HG03103 (cell line): ENCODE measurements at regions not wholly inside any gene's neighbourhood (a gene's known extent, or its start where the extent isn't known, plus 50 kb on each side); places are given as distances from the start of the nearest gene placed in this dataset.
"Not testable (repeated sequence)": the region's sequence is repeated elsewhere in the genome, so short reads cannot be mapped to it uniquely, and the experiment has no call there.

Experiments
- ATAC-seq: cut with Tn5 transposase; IDR thresholded peaks from one replicate; pipeline ENCODE4 v1.9.1; 2021; ENCODE audit warnings: low read depth; ENCODE audit not compliant: unreplicated experiment

DNA sequence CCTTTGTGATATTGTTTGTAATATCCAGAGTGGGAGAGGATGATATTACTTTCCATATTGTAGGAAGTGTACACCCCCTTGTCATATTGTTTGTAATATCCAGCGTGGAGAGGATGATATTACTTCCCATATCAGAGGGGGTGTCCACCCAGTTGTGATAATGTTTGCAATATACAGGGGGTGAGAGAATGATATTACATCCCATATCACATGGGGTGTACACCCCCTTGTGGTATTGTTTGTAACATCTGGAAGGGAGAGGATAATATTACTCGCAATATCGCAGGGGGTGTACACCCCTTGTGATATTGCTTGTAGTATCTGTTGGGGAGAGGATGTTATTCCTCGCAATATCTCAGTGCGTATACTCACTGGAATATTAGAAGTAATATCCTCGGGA, 61.5 kb downstream of the PRSS23 start:
- ATAC-seq, result no peak

DNA sequence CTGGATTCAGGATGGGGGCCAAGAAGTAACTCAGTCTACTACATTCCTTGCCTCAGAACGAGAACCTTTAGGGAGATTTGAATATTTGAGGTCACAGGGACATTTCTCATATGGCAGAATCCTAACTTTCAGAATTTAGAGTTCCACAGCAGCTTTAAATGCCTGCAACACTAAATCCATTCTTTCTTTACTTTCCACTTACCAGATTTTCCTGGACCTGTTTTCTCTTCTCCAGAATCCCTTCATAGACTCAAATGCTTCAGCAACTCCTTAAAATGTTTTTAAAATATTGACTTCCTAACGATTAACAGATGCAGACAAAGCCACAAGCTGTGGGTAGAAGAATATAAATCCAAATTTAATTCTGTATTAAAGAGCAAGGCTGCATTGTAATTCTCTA, 63.1 kb downstream of the PRSS23 start:
- ATAC-seq, result no peak

DNA sequence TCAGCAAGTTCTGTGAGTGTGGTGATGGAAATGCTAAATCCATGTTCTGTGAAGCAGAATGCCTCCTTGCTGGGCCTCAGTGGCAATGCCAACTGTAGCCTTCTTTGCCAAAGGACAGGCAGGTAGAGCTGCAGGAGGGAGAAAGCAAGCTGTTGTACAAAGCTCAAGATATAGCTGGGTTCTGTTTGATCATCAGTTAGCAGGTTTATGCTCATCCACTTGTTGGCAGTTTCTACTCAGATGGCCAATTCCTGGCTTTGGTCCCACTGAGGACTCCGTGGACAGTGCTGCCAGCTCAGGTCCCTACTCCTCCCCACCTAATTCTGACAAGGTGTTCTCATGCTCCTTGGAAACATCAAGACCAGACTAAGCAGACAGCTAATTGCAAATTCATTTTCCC, 65.1 kb downstream of the PRSS23 start:
- no peak for ATAC-seq

DNA sequence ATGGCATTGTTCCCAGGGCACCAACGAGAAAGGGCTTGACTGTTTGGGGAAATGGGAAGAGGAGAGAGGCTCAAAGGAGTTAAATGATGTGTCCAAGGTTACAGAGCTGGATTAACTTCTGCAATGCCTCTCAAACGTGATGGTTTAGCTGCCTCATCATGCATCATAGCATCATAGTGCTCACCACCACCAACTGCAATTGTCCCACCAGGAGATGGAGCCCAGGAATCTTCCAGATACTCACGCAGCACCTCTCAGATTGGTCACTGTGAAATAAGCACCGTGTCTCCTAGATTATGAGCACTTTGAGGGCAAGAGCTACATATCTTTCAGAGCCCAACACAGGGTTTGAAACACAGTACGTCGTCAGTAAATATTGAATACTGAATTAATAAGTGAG, 69.2 kb downstream of the PRSS23 start:
- ATAC-seq, result no peak

DNA sequence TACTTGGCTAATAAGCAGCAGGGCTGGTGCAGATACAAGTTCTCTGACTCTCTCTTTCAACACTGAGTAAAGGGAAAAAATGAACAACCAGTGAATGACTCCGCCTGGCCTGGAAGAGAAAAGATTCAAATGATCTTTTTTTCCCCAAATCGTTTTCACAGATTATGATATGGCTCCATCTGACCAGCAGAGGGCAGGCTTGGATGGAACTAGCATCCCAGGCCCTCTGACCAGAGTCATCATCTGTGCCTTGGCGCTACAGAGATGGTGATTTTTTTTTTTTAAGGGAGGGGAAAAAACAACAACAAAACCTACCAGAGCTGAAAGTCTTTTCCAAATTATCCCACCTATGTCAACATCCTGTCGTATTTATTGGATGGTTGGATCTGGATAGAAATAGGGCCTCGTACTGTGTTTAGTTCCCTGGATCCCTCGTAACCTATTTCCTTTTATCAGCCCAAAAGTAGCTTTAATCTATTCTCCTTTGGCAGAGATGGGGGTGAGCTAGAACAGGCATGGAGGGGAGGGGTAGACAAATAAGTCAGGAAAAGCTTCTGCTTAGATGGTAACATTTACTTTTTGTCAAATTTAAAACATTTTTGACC, 69.7 kb downstream of the PRSS23 start:
- ATAC-seq, result peak; percentile 72

DNA sequence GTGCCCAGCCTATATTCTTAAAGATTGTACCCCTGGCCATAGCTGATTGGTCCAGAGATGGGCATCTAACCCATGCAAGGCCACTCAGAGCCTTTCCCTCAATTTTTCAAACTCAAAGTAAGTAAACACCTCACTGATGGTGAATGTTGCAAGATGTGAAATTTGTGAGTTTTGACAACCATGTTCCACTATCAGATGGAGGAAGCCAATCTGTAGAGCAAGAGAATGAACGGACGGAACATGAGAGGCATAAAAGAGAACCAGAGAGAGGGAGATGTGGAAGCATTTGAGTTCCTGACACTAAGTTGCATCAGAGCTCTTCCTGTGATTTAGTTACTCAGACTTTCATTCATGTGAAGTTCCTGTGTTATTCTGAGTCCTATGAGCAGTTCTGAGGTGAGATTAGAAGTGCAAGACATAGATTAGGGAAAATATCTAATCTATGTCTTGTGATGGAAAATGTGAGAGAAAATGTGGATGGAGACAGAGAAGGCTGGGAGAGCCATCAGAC, 73.3 kb downstream of the PRSS23 start:
- no peak for ATAC-seq

DNA sequence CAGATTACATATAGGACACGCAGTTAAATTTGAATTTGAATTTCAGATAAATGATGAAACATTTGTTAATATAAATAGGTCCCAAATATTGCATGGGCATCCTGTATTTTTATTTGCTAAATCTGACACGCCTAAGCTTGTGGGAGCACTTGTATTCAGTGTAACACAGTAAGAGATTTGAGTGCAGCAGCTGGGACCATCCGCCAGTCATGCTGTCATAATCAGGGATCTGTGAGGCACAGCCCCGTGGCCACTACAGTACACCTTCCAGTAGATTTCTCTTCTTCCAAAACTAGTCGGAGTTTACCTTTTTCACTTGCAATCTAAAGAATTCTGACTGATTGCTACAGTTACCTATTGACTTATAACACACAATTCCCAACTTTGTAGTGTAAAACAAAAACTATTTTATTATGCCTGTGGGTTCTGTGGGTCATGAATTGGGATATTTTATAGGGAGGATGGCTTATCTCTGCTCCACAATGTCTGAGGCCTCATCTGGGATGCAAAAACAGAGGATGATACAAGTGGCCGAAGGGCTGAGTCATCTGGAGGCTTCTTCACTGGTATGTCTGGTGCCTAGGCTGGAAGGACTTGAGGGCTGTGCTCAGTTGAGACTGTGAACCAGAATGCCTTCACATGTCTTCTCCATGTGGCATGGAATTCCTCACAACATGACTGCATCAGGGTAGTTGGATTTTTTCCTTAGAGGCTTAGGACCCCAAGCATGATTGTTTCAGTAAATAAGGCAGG, 74.1 kb downstream of the PRSS23 start:
- ATAC-seq, result no peak

DNA sequence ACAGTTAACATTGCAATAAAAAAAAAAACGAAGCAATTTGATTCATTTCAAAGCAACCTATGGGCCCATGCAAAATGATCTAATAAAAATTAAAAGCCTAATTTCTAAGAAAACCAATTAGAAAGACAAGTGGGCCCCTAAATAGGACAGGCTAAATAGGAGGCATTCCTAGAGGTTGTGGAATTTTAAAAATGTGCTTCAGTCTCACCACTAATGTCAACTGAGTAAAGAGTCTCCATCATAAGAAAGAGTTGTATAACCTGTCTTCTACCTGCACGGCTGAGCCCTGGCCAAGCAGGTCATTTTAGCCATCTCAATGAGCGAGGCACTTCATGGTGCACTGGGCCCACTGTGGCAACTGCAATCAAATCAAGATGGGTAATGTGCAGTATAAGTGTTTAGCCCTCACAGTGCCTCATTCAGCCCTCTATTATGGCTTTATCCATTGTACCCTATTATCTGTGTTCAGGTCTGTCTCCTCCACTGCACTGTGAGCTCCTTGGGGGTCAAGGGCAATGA, 76.4 kb downstream of the PRSS23 start:
- no peak for ATAC-seq

DNA sequence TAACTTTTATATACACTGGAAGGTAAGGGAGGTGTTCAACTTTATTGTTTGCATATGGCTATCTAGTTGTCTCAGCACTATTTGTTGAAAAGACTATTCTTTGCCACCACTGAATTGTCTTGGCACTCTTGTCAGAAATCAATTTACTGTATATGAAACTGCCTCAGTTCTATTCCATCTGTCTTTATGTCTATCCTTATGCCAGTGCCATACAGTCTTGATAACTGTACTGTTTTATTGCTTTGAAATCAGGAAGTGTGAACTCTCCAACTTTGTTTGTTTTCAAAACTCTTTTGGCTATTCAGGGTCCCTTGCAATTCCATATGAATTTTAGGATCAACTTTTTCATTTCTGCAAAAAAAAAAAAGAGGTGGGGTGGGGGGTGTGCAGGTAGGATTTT, 77.2 kb downstream of the PRSS23 start:
- ATAC-seq, result no peak

DNA sequence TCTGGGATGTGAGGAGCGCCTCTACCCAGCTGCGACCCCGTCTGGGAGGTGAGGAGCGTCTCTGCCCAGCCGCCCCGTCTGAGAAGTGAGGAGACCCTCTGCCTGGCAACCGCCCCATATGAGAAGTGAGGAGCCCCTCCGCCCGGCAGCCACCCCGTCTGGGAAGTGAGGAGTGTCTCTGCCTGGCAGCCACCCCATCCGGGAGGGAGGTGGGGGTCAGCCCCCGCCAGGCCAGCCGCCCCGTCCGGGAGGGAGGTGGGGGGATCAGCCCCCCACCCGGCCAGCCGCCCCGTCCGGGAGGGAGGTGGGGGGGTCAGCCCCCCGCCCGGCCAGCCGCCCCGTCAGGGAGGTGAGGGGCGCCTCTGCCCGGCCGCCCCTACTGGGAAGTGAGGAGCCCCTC, 76.0 kb downstream of the FZD4 start:
- not testable (repeated sequence) for ATAC-seq

DNA sequence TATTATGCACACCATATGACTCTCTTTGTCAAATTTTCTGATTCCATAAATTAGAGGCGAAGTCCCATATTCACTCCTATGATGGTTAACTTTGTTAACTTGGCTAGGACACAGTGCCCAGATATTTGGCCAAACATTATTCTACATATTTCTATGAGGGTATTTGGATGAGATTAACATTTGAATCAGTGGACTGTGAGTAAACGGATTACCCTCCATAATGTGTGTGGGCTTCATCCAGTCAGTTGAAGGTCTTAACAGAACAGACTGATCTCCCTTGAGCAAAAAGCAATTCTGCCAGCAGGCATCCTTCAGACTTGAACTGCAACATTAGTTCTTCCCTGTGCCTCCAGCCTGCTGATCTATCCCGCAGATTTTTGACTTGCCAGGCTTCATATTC, 69.9 kb downstream of the FZD4 start:
- no peak for ATAC-seq

DNA sequence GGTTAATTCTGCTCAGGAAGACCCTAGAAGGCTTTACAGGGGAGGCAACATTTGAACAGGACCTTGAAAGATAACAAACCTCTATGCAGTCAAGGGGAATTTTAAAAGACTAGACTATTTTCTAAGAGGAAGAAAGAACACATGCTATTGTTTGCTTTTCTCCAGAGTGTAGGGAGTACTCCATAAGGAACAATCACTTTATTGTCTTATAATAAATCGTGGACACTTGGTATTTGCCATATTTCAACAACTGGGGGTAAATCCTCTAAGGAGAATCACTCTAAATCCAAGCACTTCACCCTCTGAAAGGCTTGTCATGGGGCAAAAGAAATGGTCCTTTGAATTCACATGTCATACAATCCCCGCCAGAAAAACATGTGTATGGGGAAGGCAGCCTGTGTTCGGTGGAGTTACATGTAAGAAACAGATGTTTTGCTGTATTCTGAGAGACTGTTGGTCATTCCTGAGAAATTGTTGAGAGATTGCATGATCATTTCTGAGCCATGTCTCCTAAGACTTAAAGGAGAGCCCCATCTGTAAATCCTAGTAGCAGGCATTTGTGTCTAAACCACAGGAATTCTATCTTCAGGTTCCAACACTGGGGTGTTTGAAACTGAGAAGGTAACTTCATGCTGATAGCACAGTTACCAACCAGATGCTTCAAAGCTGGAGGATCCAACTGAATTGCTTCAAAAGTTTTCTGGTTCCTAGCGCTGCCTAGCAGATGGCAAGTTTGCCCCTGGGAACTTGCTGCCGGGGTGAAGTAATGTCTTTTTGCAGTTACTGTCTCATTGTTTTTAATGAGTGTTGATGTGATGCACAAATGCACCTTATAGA, 66.8 kb downstream of the FZD4 start:
- no peak for ATAC-seq

DNA sequence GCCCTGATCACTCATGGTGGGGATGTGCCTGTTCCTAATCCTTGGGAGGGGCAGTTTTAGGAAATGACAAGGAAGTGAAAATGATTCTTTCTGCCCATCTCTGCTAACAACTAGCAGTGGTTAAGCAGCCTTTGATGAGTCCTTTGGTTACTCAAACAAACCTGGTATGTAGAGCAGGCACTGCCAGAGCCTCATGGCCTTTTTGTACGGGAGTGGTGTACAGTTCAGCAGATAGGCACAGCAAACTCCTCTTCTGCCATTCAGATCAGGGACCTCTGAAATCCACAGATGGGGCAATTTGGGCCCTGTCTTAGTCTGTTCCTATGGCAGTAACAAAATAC, 66.2 kb downstream of the FZD4 start:
- ATAC-seq, result no peak

DNA sequence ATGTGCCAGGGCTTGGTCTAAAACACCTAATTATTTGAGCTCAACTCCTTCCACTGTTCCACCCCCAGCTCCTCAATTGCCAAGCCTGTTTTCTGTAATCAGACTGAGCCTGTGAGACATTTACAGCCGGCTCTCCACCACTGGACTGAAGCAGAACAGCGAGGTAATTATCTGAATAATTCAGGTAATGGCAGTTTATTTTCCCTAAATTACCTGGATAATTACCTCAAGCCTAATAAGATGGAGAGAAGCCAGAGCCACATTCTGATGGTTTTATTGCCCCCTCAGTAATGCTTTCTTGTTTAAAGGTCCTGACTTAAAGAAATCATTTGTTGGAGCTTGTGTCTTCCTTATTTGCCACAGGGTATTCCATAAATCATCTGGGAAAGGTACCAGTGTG, 64.2 kb downstream of the FZD4 start:
- no peak for ATAC-seq

DNA sequence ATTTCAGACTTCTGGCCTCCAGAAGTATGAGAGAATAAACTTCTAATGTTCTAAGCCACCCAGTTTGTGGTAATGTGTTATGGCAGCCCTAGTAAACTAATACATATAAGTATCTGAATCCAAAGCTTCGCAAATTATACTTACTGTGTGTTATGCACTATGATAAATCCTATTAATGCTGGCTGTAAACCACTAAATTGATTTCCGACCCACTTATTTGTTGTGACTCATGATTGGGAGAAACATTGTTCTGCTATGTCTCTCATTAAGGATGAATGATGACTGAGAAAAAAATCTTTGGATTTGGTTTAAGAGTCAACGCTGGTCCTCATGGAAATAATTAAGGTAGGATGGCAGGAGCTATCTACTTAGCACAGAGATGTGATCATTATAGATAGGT, 62.0 kb downstream of the FZD4 start:
- no peak for ATAC-seq
